ENCODE measurements at regions not wholly inside any gene's neighbourhood (a gene's known extent, or its start where the extent isn't known, plus 50 kb on each side); places are given as distances from the start of the nearest gene placed in this dataset.

DNA sequence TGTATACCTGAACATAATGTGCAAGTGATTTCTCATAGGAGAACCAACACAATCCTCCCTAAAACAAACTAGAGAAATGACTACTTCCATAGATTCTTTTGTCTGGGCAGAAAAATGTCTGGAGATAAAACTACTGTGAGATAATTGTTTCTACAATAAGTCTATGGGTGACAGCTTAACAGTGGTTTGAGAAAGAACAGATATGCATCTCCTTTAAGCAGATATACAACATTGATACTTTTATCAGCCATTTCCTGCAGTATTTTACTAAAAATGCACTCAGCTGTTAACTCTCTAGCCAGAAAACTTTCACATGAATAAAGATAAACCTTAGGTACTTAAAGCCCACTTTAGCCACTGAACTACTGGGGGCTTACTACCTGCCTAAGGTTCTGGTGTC, 1132.4 kb downstream of the EFNB2 start:
- no peak for DNase-seq

DNA sequence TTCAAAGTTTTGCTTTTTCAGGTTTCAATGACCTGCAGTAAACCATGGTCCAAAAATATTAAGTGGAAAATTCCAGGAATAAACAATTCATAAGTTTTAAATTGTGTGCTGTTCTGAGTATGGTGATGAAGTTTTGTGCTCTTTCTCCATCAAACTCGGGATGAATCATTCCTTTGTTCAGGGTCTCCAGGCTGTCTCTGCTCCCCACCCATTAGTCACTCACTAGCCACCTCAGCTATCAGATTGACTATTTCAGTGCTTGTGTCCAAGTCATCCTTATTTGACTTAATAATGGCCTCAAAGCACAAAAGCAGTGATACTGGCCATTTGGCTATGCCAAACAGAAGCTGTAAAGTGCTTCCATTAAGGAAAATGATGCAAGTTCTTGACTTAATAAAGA, 1140.4 kb downstream of the EFNB2 start:
- no peak for DNase-seq

DNA sequence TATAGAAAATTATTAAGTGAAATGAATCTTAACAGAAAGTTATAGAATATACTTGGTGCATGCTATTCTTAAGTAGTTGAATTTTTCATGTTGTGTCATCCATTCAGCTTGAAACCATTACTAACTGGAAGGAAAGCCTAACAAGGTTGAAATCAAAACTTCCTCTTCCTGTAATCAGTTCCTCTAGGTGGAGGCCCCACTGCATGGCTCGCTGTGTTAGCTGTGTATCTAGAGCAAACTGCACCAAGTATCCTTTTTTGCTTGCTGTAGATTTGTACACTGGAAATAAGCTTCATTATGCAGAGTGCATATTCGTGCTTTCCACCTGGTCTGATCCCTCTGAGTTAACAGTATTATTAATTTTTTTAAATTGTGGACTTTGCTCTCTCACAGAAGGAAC, 1146.1 kb downstream of the EFNB2 start:
- no peak for DNase-seq

DNA sequence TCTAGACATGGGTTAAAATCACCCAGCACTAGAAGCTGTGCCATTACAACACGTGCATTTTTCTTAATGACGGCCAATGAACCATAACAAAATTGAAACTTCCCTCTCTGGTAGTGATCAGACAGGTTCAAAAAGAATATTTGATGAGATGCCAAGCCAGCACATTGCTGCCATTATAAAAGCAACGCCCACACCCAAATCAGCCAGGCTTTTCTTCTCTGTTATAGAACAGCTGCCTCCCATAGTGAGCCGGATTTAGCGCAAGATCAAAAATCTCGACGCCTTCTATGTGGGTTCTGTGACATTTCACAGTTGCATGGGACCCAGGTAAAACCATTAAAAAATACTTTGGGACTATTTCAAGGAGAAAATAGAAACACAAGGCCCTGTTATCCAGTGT, 1158.0 kb downstream of the EFNB2 start:
- no peak for DNase-seq

DNA sequence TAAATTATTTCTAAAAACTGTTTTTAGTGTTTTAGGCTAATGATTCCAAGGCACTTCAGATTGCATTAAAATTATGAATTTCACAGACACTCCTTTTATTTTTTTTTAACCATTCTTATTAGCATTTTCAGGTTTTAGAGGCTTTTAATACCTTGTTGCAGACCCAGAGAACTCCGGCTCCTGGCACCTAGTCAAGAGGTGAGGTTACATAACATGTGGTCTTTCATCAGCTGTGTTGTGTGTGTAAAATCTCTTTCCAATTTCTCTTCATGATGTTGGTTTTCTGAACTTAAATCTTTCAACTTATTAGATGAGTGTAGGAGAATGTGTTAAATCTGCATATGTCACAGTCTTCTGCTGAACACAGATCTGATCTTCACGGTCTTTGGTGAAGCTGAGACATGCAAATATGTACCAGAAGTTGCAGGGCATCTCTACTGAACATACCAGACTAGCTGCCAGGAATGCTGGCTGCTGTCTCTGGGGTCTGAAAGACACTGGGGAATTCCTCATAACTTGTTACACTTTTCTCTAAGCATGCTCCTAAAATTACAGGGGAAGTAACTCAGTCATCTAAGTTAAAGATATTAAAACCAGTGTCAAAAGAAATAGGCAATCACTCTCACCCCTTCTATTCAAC, 1165.3 kb downstream of the EFNB2 start:
- DNase-seq = no peak

DNA sequence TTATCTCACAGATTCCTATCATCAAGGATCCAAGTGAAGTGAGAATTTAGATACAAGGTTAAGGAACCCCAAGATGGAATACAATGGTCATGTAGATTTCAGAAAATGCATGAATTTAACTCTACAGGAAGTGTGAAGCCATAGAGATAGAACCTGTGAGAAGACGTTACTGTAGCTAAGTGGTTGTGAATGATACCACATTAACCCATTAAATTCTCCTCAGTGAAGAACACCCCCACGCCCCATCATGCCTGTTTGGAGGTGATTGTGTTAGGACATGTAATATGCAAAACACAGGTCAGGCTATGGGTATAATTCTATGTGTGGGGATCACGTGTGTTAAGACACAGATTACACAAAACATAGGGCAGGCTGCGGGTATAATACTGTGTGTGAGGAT, 1166.7 kb downstream of the EFNB2 start:
- DNase-seq = no peak

DNA sequence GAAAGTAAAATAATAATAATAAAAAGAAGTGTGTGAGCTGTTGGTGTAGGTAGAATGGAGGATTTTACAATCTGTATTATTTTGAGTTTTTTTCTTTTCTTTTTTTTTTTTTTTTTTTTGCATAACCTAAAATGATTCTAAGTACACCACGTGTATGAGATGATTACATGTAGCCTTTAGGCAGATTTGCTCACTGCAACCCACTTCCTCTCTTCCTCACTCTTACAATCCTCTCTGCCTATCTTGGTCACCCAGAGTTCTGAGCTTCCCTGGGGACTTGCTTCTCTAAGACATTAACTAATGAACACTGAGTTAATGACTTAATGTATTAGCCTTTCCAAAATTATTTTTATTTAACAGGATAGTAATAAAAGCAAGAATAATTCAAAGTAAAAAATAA, 1169.6 kb downstream of the EFNB2 start:
- no peak for DNase-seq

DNA sequence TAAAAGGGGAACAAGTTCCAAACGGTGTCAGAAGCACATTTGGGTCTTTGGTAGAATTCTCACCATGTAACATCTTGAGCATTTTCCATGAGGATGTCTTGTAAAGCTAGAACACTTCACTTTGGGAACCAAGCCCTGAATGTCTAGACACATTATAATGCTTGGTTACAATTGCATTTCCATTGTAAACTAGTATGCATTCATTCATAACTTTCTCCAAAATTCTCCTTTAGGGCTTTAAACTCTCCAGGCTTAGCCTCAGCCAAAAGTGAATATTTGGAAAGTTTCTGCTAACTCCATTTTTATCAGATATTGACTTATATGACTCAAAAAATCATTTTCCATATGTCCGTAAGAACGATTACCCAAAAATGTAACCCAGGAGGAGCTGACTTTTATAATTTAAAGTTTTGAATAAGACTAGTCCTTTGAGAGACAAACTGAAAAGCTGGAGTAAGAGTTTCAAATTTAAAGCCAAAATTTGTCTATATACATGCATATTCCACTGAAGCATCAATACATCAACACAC, 1170.4 kb downstream of the EFNB2 start:
- DNase-seq = no peak

DNA sequence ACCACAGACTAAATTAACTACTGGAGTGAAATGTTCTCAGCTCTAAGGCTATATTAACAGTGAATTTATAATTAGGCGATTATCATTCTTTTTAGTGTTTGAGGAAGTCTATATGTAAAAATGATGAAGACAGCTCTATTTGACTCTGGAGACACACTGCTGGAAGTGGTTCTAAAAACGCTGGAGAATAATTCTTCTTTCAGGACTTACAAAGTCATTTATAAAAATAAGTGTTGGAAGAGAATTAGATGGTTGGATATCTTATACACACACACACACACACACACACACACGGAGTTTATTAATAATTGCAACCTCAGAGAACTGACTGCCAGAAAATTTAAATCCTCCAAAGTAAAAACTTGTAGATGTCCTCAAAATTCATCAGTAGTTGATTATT, 1171.3 kb downstream of the EFNB2 start:
- DNase-seq = no peak

DNA sequence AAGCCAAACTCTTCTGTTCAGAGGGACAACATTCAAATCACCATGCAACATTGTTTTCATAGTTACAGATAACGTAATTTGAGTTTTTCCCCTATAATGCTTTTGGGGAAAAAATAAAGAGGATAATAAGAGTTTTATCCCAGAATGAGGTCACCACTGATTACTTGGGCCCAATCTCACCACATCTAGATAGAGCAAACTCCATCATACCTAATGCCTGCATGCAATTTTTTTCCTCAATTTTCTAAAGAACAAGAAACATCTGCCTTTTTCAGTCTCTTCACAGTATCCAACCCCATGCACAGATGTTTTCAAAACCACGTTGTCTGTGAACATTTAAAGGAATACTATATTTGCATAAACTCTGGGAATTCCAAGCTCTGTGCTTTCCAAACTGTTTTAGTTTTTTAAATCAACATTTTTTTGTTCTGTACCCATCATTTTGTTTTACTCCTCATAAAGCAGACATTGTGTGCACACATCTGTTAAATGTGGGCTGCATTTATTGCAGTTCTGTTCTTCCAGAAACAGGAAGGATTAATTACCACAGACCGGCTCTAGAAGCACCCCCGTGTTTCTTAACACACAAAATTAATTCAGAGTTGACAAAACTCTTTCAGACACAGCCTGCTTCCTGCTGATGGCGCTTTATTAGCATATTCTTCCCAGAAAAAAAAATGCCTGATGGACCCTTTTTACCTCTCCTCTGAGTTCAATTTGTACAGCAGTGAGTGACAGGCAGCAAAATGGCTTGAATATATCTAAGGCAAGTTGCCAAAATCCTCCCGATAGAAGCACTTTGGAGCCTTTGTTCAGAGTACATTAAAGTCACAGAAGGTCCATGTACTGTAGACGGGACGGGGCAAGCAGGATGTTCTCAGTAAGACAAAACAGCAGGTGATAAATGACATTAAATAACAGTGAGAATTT, 1171.9 kb downstream of the EFNB2 start:
- DNase-seq = no peak

DNA sequence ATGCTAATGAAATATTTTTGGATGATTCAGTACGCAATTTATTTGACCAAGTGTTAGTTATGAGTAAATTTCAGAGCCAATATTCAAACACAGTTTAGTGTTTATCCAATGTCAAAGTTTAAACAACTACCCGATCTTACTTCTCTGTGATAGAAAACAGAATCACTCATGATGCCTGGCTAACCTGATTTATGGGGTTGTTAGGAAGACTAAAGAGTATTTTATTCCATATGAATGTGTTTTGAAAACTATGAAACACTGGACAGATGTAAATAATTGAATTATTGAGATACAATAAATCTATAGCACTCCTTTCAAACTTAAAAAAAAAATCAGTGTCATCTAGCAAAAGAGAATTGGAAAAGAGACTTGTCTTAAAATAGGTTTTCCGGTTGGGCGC, 1181.8 kb downstream of the EFNB2 start:
- no peak for DNase-seq

DNA sequence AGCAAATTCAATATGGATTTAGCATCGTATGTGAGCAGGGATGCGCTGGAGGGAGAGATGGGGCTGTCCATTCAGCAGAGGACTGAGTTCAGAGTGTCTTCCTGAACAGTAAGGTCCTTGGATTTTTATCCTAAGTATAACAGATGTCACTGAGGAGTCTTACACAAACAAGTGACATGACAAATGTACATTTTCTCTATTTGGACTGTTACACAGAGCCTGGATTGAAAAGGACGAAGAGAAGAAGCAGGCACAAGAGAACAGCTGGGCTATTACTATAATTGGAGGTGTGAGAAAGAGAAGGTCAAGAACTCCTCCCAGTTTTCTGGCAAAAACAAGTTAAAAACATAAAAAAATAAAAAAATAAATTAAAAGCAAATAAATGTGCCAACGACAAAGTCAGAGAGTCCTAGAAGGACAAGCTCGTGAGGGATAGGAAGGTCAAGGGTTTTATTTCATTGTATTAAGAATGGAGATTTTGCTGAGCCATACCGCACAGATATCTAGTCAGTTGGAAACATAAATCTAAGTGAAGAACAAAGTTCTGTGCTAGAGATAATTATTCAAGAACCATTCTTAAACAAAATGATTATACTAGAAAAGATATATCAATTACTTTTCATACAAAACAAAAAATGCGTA, 1186.3 kb downstream of the EFNB2 start:
- no peak for DNase-seq

DNA sequence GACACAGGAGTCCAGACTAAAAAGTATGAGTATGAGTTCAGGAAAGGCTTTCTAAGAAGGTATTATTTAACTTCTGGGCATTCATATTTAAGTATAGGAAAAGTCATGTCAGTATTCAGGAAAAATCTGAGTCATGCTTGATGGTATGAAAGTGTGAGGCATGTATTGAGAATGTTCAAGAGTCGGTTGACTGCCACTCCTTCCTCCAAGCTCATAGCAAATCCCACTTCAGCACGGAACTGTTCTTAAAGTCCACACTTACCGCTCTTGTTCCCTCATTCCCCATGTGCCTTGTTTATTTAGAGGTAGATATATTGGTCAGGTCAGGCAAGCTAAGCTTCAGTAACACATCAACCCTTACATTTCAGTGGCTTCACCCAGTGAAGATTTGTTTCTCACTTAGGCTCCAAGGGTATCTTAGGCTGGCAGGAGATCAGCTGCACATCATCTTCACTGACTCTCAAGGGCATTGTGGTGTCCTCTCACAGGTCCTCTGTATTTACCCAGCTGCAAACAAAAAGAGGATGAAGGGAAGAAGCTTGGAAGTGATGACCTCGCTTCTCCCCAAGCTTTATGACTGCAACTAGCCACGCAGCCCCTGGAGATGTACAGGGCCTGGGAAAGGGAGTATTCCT, 1189.2 kb downstream of the EFNB2 start:
- DNase-seq = no peak

DNA sequence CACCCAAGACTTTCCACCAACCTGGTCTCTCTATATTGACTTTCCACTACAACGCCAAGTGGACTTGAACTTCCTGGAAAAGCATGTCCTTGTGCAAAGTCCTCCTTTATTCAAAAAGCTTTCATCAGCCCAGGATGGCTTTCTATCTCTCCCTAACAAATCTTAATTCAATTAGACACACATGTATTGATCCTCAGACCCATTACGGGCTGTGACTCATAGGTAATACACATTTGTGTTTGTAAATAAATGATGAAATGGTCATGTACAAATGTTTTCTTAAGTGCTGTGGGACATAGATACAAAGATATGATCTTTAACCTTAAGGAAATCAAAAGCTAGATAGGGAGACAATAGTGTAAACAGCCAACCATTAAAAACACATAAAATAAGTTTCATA, 1189.7 kb downstream of the EFNB2 start:
- DNase-seq = no peak

DNA sequence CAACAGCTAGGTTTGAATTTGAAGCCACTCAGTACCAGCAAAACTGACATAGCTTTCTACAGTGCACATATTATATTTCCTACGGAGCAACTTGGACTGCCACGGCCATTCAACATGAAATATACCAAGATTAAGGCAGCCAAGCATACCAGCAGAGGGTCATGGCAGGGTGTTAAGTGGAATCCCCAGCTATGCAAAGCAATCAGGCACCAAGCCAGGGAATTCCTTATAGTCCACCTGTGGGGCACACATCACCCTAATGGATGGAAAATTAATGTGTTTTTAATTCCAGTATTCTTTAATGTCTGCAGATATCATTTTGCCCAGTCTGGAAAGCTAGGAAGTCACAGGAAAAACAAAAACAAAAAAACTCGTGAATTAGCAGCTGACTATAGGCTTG, 1190.3 kb downstream of the EFNB2 start:
- no peak for DNase-seq

DNA sequence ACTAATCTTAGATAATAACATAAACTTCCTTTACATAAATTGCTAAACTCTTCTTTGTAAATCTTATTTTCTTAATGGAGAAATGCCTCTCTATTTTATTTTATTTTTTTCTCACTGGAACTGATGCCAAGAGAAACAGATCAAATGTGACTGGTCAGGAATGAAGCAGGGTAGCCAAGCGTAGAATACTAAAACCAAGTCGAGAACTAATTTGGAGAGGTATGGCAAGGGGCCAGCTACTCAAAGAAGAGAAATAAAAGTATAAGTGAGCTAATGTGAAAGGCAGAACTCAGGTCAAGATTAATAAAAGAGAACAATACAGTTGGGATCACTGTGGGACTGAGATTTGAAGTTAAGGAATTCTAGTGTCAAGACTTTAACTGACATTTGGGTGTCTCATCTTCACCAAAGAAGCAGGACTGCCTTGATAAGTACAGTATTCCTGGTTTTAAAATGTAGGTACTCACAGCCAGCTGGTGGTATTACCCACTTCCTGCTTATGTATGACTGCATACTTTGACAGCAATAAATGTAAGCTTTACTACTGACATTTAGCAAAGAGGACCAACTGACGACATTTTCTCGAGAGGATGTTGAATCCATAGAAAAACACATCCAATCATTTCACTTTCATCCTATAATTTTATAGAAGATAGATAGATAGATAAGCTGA, 1192.2 kb downstream of the EFNB2 start:
- no peak for DNase-seq

DNA sequence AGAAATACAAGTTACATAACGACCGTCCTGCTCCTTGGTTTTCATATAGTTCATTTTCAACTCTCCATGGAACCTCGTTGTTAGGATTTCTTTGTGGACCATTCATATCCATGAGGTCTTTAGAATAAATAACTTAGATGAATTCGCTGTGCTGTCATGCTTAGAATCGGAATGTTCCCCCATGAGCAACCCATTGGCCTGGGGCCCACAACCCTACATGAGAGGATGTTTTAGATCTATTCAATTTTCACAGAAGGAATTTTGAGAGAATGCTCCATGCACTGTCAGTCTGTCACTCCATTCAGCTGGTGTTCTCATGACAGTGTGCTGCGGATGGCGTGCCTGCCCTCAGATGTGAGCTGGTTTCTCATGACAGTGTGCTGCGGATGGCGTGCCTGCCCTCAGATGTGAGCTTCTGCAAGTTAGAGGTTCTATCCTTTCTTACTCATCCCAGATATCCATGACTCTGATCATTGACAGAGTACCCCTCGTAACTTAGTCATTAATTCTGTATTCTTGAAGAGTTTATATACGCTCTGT, 1193.1 kb downstream of the EFNB2 start:
- no peak for DNase-seq

DNA sequence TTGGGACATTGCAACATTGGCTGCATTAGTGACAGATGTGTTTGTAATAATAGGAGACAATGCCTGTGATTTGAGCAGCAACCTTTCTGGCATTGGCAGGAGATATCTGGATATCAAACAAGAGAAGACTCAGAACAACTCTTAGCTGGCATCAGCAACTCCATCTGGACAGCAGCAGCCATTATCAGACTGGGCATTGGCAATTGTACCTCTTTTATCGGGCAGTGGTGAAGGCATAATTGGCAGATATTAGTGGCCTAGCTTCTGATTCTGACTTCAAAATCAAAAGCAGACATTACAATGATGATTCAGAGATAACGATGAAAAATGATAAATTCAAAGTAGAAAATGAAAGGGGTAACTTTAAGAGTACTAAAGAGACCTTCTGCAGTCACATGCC, 1193.7 kb downstream of the EFNB2 start:
- DNase-seq = no peak

DNA sequence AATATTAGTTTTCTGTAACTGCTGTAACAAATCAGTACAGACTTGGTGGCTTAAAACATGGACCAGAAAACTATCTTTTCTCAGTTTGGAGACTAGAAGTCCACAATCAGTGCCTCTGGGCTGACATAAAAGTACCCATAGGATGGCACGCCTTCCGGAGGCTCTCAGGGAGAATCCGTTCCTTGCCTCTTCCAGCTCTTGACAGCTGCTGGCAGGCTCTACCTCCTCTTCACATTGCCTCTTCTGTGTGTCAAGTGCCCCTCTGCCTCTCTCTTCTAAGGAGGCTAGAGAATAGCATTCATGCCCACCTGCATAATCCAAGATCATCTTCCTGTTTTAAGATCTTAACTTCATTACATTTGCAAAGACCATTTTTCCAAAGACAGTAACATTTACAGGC, 1194.2 kb downstream of the EFNB2 start:
- no peak for DNase-seq

DNA sequence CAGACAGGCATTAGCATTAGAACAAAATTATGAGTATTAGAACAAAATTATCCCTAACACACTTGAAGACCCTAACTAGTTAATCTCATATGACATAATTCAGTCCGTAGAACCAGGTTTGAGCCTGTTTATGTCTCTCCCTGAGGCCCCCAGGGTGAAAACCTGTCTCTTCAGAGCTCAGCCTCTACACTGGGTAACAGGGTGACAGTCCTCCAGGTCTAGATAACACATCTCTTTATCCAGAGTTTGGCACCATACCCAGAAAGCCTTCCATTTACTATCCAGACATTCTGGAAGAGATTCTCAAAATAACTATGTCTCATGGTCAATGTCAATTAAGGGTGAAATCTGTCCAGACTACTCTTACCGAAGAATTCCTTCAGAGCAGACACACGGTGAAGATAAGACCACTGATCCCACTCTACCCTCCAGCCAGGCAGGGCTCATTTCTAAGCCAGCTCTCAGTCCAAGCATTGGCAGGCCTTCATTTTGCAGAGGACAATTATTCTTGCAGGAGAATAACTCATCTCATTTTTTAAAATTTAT, 1195.3 kb downstream of the EFNB2 start:
- DNase-seq = no peak

DNA sequence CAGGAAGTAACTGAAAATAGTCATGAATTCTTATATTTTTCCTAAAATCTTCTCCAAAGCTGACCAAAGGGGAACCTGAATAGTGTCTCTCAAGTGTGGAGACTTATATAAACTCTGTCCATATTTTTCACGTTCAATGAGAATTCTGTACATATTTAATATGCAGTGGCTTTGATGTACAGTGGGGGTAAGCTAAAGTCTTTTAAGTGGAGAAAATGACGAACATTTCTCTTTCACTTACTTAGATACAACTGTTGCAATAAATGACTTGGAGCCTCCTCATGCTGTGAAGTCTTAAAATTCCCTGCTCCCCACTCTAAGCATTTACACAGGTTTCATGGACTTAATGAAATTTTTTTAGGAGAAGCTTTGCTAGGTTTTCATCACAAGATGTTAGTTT, 1196.7 kb downstream of the EFNB2 start:
- DNase-seq = no peak

DNA sequence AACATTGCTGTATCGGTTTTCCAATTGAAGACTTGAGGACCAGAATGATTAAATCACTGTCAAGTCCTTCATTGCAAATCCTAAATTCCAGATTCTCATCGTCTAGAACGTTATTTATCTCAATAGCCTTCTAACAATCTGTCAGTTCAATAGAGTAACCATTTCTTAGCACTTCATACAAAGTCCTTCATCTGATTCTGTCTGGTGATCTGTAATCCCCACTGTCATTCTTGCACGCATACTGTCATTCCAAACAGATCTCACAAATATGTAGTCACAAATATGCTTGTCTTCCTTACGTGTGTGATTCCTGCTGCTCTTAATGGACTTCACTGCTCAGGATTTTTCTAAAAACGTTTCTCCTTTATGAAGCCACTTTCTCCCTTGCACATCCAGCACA, 1197.5 kb downstream of the EFNB2 start:
- DNase-seq = no peak
